Hepatocyte (in vitro differentiated cells): ENCODE measurements at regions not wholly inside any gene's neighbourhood (a gene's known extent, or its start where the extent isn't known, plus 50 kb on each side); places are given as distances from the start of the nearest gene placed in this dataset.

ENCODE experiments used
- EZH2 ChIP-seq: fragments of 200-600 bp; sonication (generic); IDR thresholded peaks from 2 replicates; pipeline ENCODE4 v1.6.1; 2016; ENCODE audit warnings: antibody characterized with exemption, mild to moderate bottlenecking, borderline replicate concordance
- EZH2phosphoT487 ChIP-seq: fragments of 200-600 bp; sonication (generic); IDR thresholded peaks from one replicate; pipeline ENCODE4 v1.6.1; 2018; ENCODE audit warnings: antibody characterized with exemption, mild to moderate bottlenecking, low read depth, moderate library complexity; ENCODE audit not compliant: unreplicated experiment, severe bottlenecking
- TF ChIP-seq, protein P1 (sequence below): fragments of 200-600 bp; sonication (generic); IDR thresholded peaks from 2 replicates; pipeline ENCODE4 v1.5.1; 2016; ENCODE audit warnings: antibody characterized with exemption, mild to moderate bottlenecking; ENCODE audit not compliant: poor library complexity

GRCh38 chr5:152274224-152274623 lies 130.9 kb downstream of the NMUR2 start:
- TF ChIP-seq, protein P1, sequence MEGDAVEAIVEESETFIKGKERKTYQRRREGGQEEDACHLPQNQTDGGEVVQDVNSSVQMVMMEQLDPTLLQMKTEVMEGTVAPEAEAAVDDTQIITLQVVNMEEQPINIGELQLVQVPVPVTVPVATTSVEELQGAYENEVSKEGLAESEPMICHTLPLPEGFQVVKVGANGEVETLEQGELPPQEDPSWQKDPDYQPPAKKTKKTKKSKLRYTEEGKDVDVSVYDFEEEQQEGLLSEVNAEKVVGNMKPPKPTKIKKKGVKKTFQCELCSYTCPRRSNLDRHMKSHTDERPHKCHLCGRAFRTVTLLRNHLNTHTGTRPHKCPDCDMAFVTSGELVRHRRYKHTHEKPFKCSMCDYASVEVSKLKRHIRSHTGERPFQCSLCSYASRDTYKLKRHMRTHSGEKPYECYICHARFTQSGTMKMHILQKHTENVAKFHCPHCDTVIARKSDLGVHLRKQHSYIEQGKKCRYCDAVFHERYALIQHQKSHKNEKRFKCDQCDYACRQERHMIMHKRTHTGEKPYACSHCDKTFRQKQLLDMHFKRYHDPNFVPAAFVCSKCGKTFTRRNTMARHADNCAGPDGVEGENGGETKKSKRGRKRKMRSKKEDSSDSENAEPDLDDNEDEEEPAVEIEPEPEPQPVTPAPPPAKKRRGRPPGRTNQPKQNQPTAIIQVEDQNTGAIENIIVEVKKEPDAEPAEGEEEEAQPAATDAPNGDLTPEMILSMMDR = no peak
- TF ChIP-seq EZH2 = no peak
- no peak for TF ChIP-seq EZH2phosphoT487
